T-helper 1 cell treated with Interleukin-12 subunit alpha and Interleukin-12 subunit beta and Interleukin-4 antibody, amounts not matched to agents 30 ng/mL and 1 ng/mL, for 36 hours (primary cell): ENCODE measurements at regions not wholly inside any gene's neighbourhood (a gene's known extent, or its start where the extent isn't known, plus 50 kb on each side); places are given as distances from the start of the nearest gene placed in this dataset.

Experiments
- intact Hi-C: fragments of 100-400 bp; cut with micrococcal nuclease; formaldehyde crosslinking; loops from one replicate; pipeline ENCODE4 v1.15.1; 2024

DNA sequence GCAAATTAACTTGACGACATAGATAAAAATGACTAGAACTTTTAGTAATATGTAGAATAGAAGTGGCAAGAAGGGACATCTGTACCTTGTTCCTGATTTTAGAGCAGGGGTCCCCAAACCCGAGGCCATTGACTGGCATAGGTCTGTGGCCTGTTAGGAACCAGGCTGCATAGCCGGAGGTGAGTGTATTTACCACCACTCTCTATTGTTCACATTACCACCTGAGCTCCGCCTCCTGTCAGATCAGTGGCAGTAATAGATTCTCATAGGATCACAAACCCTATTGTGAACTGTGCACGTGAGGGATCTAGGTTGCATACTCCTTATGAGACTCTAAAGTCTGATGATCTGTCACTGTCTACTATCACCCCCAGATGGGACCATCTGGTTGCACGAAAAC lies 113.6 kb upstream of the AVPR1A start:
- intact Hi-C loops = no loop called here

DNA sequence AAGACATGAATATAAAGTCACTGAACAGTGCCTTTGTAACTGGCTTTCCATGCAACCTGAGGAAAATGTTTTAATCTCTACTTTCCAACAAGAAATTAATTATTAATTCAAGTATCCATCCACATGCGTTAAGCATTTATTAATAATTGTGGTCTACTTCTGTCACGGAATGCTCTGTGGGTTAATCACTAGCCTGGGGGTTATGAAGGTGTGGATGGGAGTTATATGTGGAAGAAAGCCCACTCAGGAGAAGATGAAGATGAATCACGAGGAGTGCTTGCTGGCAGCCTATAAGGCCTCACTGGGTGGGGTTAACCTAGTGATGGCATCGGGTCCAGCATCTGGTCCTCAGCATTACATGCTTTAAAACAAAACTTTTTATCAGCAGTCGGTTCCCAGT lies 99.5 kb upstream of the AVPR1A start:
- intact Hi-C loops = no loop called here

- intact Hi-C loops = no loop called here
Measured at GRCh38 chr12:63238892-63239291, 87.9 kb upstream of the AVPR1A start.

DNA sequence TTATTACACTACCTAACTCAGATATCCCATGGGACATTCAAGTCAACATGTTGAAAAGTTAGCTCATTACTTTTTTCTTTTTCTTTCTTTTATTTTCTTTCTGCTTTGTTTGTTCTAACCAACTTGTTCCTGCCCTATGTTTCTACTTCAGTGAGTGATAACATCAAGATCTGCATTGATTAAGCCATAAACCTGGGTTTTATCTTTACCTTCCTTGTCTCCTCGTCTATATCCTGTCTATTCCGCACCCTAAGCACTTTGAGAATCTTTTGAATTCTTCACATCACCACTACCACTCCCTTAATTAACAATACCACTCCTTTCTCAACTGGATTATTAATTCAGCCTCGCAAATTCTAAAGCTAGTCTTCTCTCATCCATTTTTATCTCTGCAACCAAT lies 81.9 kb upstream of the AVPR1A start:
- intact Hi-C loops = no loop called here

GRCh38 chr12:63228853-63229252 lies 77.9 kb upstream of the AVPR1A start:
- intact Hi-C loops = no loop called here

- intact Hi-C loops = no loop called here
Measured at GRCh38 chr12:63226792-63227463, 75.9 kb upstream of the AVPR1A start.

GRCh38 chr12:63224396-63224795 lies 73.4 kb upstream of the AVPR1A start:
- intact Hi-C loops = no loop called here

GRCh38 chr12:63223128-63223527 lies 72.1 kb upstream of the AVPR1A start:
- intact Hi-C loops = no loop called here

- intact Hi-C loops = no loop called here
Measured at GRCh38 chr12:63222582-63222981, 71.6 kb upstream of the AVPR1A start.

- intact Hi-C loops = no loop called here
Measured at GRCh38 chr12:63220921-63221320, 69.9 kb upstream of the AVPR1A start.

DNA sequence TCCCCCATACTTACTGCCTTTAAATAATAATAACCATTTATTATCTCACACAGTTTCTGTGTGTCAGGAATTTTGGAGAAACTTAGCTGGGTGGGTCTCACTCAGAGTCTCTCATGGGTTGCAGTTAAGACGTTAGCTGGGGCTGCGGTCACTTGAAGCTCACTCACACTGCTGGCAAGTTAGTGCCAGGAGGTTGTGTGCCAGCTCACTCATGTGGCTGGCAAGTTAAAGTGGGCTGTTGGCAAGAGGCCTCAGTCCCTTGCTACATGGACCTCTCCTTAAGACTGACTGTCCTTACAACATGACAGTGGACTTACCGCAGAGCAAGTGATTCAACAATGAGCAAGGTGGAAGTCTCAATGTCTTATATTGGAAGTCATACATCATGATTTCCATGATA lies 61.3 kb upstream of the AVPR1A start:
- intact Hi-C loops = no loop called here

- intact Hi-C loops = no loop called here
Measured at GRCh38 chr12:63208956-63209355, 58.0 kb upstream of the AVPR1A start.

GRCh38 chr12:63206909-63207308 lies 55.9 kb upstream of the AVPR1A start:
- intact Hi-C loops = no loop called here

DNA sequence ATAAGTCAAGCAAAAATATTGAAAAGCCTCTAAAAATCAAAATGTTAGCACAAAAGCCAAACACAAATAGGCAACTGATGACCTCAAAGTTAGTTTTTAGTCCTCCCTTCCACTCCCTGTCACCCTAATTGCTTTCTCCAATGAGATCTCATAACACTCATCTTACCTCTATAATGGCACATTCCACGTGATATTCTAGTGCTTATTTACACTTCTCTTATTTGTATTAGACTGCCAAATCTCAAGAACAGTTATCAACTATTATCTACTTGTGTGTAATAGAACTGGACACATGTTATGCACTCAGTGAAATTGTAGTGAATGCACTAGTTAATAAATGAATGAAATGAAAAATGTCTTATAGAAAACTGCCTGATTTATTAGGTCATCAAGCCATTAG lies 55.5 kb upstream of the AVPR1A start:
- intact Hi-C loops = no loop called here
